ENCODE measurements at regions not wholly inside any gene's neighbourhood (a gene's known extent, or its start where the extent isn't known, plus 50 kb on each side); places are given as distances from the start of the nearest gene placed in this dataset.

DNA sequence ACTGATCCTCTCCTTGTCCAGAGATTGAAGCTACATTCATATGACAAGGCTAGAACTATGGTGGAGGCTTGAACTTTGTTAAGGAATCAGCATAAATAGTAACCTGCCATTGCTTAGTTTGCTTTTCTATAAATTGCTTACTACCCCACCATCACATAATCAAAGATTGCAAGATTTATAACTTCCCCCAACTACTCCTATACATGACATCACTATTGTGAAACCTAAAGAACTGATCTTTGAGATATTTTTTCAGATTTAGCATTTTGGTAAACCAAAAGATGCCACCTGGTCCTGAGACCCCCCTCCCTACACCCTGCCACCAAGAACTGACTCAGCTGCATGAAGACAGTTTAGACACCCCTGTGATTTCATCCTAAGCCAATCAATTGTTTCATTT lies 385.3 kb downstream of the CDC5L start:
- TF ChIP-seq, protein P1, sequence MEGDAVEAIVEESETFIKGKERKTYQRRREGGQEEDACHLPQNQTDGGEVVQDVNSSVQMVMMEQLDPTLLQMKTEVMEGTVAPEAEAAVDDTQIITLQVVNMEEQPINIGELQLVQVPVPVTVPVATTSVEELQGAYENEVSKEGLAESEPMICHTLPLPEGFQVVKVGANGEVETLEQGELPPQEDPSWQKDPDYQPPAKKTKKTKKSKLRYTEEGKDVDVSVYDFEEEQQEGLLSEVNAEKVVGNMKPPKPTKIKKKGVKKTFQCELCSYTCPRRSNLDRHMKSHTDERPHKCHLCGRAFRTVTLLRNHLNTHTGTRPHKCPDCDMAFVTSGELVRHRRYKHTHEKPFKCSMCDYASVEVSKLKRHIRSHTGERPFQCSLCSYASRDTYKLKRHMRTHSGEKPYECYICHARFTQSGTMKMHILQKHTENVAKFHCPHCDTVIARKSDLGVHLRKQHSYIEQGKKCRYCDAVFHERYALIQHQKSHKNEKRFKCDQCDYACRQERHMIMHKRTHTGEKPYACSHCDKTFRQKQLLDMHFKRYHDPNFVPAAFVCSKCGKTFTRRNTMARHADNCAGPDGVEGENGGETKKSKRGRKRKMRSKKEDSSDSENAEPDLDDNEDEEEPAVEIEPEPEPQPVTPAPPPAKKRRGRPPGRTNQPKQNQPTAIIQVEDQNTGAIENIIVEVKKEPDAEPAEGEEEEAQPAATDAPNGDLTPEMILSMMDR (IDR thresholded peaks at IDR 0.05; ENCODE audit: borderline replicate concordance, extremely low read depth, low read length, poor library complexity, severe bottlenecking), result no peak
- TF ChIP-seq EZH2 (IDR thresholded peaks at IDR 0.05; ENCODE audit: borderline replicate concordance, low read depth, low read length, severe bottlenecking), result no peak
